Panc1 (cell line): ENCODE measurements at regions not wholly inside any gene's neighbourhood (a gene's known extent, or its start where the extent isn't known, plus 50 kb on each side); places are given as distances from the start of the nearest gene placed in this dataset.

ENCODE experiments used
- POLR2AphosphoS5 ChIP-seq: IDR thresholded peaks from 2 replicates; pipeline ENCODE4 v1.6.1; 2012; ENCODE audit warnings: mild to moderate bottlenecking, low read depth, low read length, moderate library complexity
- SIN3A ChIP-seq: IDR thresholded peaks from 2 replicates; pipeline ENCODE4 v1.6.1; 2012; ENCODE audit warnings: low read depth, mild to moderate bottlenecking, low read length, moderate library complexity, borderline replicate concordance; ENCODE audit not compliant: insufficient read depth
- TF ChIP-seq, protein P1 (sequence below): fragments of 450-650 bp; IDR thresholded peaks from 2 replicates; pipeline ENCODE4 v1.5.1; 2017; ENCODE audit warnings: mild to moderate bottlenecking
- TF ChIP-seq, protein P2 (sequence below), 2 experiments: IDR thresholded peaks; 2 replicates each; pipeline ENCODE4 v1.6.1; 2011 to 2012; ENCODE audit warnings: low read depth in 2 of 2, control low read depth in 1 of 2, low read length in 1 of 2, mild to moderate bottlenecking in 1 of 2, moderate library complexity in 1 of 2; ENCODE audit not compliant: insufficient read depth in 1 of 2

GRCh38 chrX:25344161-25344936 lies 328.6 kb upstream of the ARX start:
- TF ChIP-seq POLR2AphosphoS5 (no peak), SIN3A (no peak)
- TF ChIP-seq, protein P1, sequence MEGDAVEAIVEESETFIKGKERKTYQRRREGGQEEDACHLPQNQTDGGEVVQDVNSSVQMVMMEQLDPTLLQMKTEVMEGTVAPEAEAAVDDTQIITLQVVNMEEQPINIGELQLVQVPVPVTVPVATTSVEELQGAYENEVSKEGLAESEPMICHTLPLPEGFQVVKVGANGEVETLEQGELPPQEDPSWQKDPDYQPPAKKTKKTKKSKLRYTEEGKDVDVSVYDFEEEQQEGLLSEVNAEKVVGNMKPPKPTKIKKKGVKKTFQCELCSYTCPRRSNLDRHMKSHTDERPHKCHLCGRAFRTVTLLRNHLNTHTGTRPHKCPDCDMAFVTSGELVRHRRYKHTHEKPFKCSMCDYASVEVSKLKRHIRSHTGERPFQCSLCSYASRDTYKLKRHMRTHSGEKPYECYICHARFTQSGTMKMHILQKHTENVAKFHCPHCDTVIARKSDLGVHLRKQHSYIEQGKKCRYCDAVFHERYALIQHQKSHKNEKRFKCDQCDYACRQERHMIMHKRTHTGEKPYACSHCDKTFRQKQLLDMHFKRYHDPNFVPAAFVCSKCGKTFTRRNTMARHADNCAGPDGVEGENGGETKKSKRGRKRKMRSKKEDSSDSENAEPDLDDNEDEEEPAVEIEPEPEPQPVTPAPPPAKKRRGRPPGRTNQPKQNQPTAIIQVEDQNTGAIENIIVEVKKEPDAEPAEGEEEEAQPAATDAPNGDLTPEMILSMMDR: no peak
- TF ChIP-seq, protein P2, sequence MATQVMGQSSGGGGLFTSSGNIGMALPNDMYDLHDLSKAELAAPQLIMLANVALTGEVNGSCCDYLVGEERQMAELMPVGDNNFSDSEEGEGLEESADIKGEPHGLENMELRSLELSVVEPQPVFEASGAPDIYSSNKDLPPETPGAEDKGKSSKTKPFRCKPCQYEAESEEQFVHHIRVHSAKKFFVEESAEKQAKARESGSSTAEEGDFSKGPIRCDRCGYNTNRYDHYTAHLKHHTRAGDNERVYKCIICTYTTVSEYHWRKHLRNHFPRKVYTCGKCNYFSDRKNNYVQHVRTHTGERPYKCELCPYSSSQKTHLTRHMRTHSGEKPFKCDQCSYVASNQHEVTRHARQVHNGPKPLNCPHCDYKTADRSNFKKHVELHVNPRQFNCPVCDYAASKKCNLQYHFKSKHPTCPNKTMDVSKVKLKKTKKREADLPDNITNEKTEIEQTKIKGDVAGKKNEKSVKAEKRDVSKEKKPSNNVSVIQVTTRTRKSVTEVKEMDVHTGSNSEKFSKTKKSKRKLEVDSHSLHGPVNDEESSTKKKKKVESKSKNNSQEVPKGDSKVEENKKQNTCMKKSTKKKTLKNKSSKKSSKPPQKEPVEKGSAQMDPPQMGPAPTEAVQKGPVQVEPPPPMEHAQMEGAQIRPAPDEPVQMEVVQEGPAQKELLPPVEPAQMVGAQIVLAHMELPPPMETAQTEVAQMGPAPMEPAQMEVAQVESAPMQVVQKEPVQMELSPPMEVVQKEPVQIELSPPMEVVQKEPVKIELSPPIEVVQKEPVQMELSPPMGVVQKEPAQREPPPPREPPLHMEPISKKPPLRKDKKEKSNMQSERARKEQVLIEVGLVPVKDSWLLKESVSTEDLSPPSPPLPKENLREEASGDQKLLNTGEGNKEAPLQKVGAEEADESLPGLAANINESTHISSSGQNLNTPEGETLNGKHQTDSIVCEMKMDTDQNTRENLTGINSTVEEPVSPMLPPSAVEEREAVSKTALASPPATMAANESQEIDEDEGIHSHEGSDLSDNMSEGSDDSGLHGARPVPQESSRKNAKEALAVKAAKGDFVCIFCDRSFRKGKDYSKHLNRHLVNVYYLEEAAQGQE (IDR thresholded peaks at IDR 0.05; ENCODE audit: insufficient read depth in 1 of 2, low read depth in 2 of 2, low read length in 1 of 2): no peak
